LNCaP clone FGC (cell line): ENCODE measurements at regions not wholly inside any gene's neighbourhood (a gene's known extent, or its start where the extent isn't known, plus 50 kb on each side); places are given as distances from the start of the nearest gene placed in this dataset.

ENCODE experiments used
- DNase-seq: peaks from one replicate; pipeline ENCODE4 v3.0.0-alpha.2; 2011; ENCODE audit warnings: low read depth
- H3K4me3 ChIP-seq: 2 replicates; pipeline ENCODE4 v1.5.1; 2011; ENCODE audit warnings: mild to moderate bottlenecking, low read depth, low read length, control low read depth
- CTCF ChIP-seq: IDR thresholded peaks from 2 replicates; pipeline ENCODE4 v1.5.1; 2012; ENCODE audit warnings: mild to moderate bottlenecking; ENCODE audit not compliant: control insufficient read depth, insufficient read depth; ENCODE audit errors: extremely low read depth

DNA sequence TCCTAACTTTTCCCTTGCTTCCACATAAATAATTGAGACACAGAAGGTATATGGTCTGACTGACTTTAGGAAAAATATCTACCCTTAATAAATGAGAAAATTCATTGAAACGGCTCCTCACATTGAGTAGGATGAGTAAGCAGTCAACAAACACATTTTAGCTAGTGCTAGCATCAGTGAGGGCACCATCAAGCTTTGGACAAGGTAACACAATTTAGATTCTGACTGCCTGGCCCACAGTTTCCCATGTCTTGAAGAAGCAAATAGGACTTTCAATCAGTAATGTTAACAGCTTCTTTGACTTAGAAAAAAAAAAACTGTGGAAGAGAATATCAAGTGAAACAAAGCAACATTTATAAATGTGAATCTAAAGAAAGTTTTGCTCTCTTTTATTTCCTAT lies 70.1 kb upstream of the MBNL1 start:
- DNase-seq, result no peak
- no peak overlapping the region for H3K4me3 ChIP-seq
- TF ChIP-seq CTCF, result no peak

DNA sequence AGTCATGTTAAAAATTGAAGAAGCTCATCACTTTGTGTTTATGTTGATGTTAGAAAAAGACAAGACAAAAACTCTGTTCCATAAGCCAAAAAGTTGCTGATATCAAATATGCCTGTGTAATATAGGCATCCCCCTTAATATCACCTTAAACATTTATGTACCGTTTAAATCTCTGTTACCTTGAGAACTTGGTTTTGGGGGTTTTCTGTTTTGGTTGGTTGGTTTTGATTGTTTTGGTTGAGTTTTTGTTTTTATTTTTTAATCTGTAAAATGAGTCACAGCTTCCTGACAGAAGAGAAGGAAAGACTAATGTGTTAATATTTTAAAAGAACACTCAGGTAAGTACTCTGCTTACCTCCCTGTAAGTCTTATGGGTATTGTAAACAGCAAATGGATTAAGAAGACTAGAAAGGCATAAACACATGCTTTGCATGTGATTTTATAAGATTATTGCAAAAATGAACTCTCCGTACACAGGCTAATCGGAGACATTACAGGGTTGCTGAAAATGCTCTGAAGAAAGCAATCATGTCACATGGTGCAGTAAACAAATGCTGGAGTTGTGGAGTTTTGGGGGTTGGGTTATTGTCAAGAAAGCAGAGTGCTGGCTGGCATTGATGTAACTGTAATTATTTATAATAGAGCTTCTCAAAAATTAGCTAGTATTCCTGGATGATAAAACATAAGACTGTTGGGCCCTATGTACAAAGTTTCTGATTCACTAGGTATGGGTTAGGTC lies 69.5 kb upstream of the MBNL1 start:
- no peak overlapping the region for H3K4me3 ChIP-seq
- TF ChIP-seq CTCF, result no peak
- DNase-seq, result no peak

- no peak for DNase-seq
- TF ChIP-seq CTCF, result no peak
- H3K4me3 ChIP-seq, result no peak overlapping the region
Measured at GRCh38 chr3:152200476-152201420, 68.0 kb upstream of the MBNL1 start.

- TF ChIP-seq CTCF, result no peak
- H3K4me3 ChIP-seq, result no peak overlapping the region
- DNase-seq, result no peak
Measured at GRCh38 chr3:152202976-152203626, 65.6 kb upstream of the MBNL1 start.

DNA sequence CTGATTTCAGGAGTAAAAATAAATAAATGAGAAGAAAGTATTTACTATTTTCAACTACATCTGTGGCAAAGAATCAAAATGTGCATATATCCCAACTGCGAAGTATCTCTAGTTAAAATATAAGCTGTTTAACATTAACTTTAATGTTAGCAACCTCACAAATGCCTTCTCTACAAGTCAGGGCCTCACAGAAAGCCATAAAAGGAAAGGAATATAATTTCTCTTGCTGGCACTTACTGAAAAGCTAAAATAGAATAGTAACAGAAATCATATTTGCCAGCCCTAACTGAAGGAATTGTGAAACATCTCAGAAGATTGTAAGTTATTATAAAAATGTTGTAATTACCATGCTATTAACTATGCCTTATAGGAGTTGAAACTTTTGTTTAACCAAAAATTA lies 65.1 kb upstream of the MBNL1 start:
- H3K4me3 ChIP-seq, result no peak overlapping the region
- TF ChIP-seq CTCF, result no peak
- no peak for DNase-seq

DNA sequence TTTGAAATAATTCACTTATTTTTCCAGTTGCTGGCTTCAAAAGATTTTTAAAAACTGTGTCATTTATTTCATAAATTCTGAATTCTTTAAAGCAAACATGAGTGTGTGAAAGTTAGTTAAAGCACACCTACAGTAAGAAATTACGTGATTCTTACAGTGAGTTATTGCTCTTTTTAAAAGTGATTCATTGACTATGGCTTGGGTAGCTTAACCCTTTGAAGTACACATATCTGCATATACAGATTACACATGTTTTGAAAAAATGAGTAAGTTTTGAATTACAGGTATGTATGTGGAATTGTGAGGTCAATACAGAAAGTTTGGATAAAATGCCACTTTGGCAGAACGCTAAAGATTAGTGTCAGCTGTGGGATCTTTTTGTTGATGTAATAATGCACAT lies 64.5 kb upstream of the MBNL1 start:
- TF ChIP-seq CTCF, result no peak
- H3K4me3 ChIP-seq, result no peak overlapping the region
- no peak for DNase-seq
